ENCODE measurements at regions not wholly inside any gene's neighbourhood (a gene's known extent, or its start where the extent isn't known, plus 50 kb on each side); places are given as distances from the start of the nearest gene placed in this dataset.

DNA sequence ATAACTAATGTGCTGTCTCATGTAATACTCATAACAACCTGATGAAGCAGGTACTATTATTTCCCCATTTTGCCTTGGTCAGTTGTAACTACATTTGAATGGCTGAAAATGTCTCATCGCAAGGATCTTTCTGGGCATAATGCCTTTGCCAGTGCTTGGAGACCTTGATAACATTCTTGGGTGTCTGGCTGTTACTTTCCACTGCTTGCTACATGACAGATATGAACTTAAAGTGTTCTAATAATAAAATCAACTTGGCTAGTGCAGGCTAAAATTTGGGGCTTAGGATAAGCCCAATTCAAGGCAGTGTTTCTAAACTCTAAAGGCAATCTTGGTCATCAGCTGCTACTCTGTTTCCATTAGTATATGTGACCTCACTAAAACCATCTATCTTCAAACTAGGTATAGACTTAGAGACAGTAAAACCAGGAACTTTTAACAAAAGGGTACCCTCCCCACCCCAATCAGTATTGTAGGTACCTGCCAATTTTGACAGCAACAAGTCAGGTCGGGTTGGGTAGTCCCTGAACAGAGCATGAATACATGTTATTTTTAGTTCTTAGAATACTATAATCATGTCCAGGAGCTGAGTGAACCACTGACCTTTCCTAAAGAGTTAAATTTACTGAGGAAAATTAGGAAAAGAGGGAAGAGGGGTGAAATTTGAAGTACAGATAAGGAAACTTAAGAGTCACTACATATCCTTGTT is 68.2 kb upstream of the AHR start:
- dilution Hi-C loops (cut with MboI; ENCODE audit: extremely low pct_ligation_motif_present, low sequenced_read_pairs) = no loop called here
- Histone ChIP-seq H3K4me1 (ENCODE audit: control insufficient read depth, extremely low read depth, insufficient read depth, low read length) (peaks cover 13% of the 10 kb centered on the region), H3K9ac (ENCODE audit: control insufficient read depth, extremely low read depth, insufficient read depth, low read length) (no peak overlapping the region), H2AFZ (ENCODE audit: control insufficient read depth, low read length) (no peak overlapping the region), H3K27me3 (ENCODE audit: control insufficient read depth, extremely low read depth, insufficient read depth, low read length) (no peaks in the 10 kb centered on the region), H3K36me3 (ENCODE audit: control insufficient read depth in 2 of 2, extremely low read depth in 1 of 2, insufficient read depth in 2 of 2, low read length in 2 of 2) (no peaks in the 10 kb centered on the region), H3K79me2 (ENCODE audit: control insufficient read depth, insufficient read depth, low read length) (no peaks in the 10 kb centered on the region), H3K9me1 (ENCODE audit: control insufficient read depth, extremely low read depth, insufficient read depth, low read length) (no peaks in the 10 kb centered on the region), H4K20me1 (ENCODE audit: control insufficient read depth, extremely low read depth, insufficient read depth, low read length) (no peaks in the 10 kb centered on the region), H3K9me3 (ENCODE audit: control insufficient read depth, low read depth, low read length) (no peaks in the 10 kb centered on the region), H3K27ac (ENCODE audit: control insufficient read depth, insufficient read depth, low read length) (no peak overlapping the region), H3K4me3 (ENCODE audit: control insufficient read depth in 2 of 3, extremely low read depth in 1 of 3, insufficient read depth in 2 of 3, low read depth in 1 of 3, low read length in 3 of 3) (no peak overlapping the region), H3K4me2 (ENCODE audit: control insufficient read depth, extremely low read depth, insufficient read depth, low read depth, low read length) (no peak overlapping the region)
- FAIRE-seq (no peak), DNase-seq (ENCODE audit: low read depth, low spot score) (no peak)
- no peak for TF ChIP-seq EZH2 (IDR thresholded peaks at IDR 0.05; ENCODE audit: low read length)
- TF ChIP-seq, protein P1, sequence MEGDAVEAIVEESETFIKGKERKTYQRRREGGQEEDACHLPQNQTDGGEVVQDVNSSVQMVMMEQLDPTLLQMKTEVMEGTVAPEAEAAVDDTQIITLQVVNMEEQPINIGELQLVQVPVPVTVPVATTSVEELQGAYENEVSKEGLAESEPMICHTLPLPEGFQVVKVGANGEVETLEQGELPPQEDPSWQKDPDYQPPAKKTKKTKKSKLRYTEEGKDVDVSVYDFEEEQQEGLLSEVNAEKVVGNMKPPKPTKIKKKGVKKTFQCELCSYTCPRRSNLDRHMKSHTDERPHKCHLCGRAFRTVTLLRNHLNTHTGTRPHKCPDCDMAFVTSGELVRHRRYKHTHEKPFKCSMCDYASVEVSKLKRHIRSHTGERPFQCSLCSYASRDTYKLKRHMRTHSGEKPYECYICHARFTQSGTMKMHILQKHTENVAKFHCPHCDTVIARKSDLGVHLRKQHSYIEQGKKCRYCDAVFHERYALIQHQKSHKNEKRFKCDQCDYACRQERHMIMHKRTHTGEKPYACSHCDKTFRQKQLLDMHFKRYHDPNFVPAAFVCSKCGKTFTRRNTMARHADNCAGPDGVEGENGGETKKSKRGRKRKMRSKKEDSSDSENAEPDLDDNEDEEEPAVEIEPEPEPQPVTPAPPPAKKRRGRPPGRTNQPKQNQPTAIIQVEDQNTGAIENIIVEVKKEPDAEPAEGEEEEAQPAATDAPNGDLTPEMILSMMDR (optimal IDR thresholded peaks at IDR 0.05 in 1 of 3, IDR thresholded peaks at IDR 0.05 in 1 of 3, conservative IDR thresholded peaks at IDR 0.05 in 1 of 3; ENCODE audit: extremely low read depth in 1 of 3, insufficient read depth in 2 of 3, low read length in 3 of 3) = no peak

GRCh38 chr7:17233603-17234002 is 64.8 kb upstream of the AHR start:
- no peaks in the 10 kb centered on the region for H3K36me3 ChIP-seq (ENCODE audit: control insufficient read depth in 2 of 2, extremely low read depth in 1 of 2, insufficient read depth in 2 of 2, low read length in 2 of 2)
- dilution Hi-C loops (cut with MboI; ENCODE audit: extremely low pct_ligation_motif_present, low sequenced_read_pairs) = no loop called here
- H3K4me1 ChIP-seq (ENCODE audit: control insufficient read depth, extremely low read depth, insufficient read depth, low read length) = peaks cover 13% of the 10 kb centered on the region
- H3K9me1 ChIP-seq (ENCODE audit: control insufficient read depth, extremely low read depth, insufficient read depth, low read length) = no peaks in the 10 kb centered on the region
- H3K27me3 ChIP-seq (ENCODE audit: control insufficient read depth, extremely low read depth, insufficient read depth, low read length) = no peaks in the 10 kb centered on the region
- no peaks in the 10 kb centered on the region for H4K20me1 ChIP-seq (ENCODE audit: control insufficient read depth, extremely low read depth, insufficient read depth, low read length)
- H2AFZ ChIP-seq (ENCODE audit: control insufficient read depth, low read length) = no peak overlapping the region
- no peak overlapping the region for H3K9ac ChIP-seq (ENCODE audit: control insufficient read depth, extremely low read depth, insufficient read depth, low read length)
- no peaks in the 10 kb centered on the region for H3K79me2 ChIP-seq (ENCODE audit: control insufficient read depth, insufficient read depth, low read length)
- DNase-seq (ENCODE audit: low read depth, low spot score) (no peak), FAIRE-seq (no peak)
- H3K9me3 ChIP-seq (ENCODE audit: control insufficient read depth, low read depth, low read length) = no peaks in the 10 kb centered on the region
- no peak overlapping the region for H3K4me3 ChIP-seq (ENCODE audit: control insufficient read depth in 2 of 3, extremely low read depth in 1 of 3, insufficient read depth in 2 of 3, low read depth in 1 of 3, low read length in 3 of 3)
- H3K27ac ChIP-seq (ENCODE audit: control insufficient read depth, insufficient read depth, low read length) = peak overlapping the region; percentile 75
- no peak overlapping the region for H3K4me2 ChIP-seq (ENCODE audit: control insufficient read depth, extremely low read depth, insufficient read depth, low read depth, low read length)
- TF ChIP-seq, protein P1 (optimal IDR thresholded peaks at IDR 0.05 in 1 of 3, IDR thresholded peaks at IDR 0.05 in 1 of 3, conservative IDR thresholded peaks at IDR 0.05 in 1 of 3; ENCODE audit: extremely low read depth in 1 of 3, insufficient read depth in 2 of 3, low read length in 3 of 3) = no peak
- no peak for TF ChIP-seq EZH2 (IDR thresholded peaks at IDR 0.05; ENCODE audit: low read length)

All from keratinocyte (primary cell).